Fibroblast of mammary gland (primary cell): ENCODE measurements at regions not wholly inside any gene's neighbourhood (a gene's known extent, or its start where the extent isn't known, plus 50 kb on each side); places are given as distances from the start of the nearest gene placed in this dataset.
"Not testable (repeated sequence)": the region's sequence is repeated elsewhere in the genome, so short reads cannot be mapped to it uniquely, and the experiment has no call there.

Experiments
- DNase-seq: peaks from one replicate; pipeline ENCODE4 v3.0.0-alpha.2; 2010; ENCODE audit warnings: low read depth
- H3K4me3 ChIP-seq: 2 replicates; pipeline ENCODE4 v1.5.1; 2011; ENCODE audit warnings: low read depth, mild to moderate bottlenecking, low read length, moderate library complexity; ENCODE audit not compliant: control insufficient read depth
- CTCF ChIP-seq: conservative IDR thresholded peaks from 2 replicates; pipeline ENCODE4 v1.5.1; 2011; ENCODE audit warnings: low read depth, low read length, inconsistent platforms; ENCODE audit not compliant: control insufficient read depth, insufficient read depth

GRCh38 chr20:48034751-48035150 lies 249.5 kb upstream of the SULF2 start:
- no peak for TF ChIP-seq CTCF
- no peak overlapping the region for H3K4me3 ChIP-seq
- DNase-seq = no peak

- not testable (repeated sequence) for H3K4me3 ChIP-seq, DNase-seq
Observed at GRCh38 chr20:48033005-48033404, 247.7 kb upstream of the SULF2 start.

GRCh38 chr20:48031122-48031521 lies 245.8 kb upstream of the SULF2 start:
- no peak for DNase-seq
- no peak for TF ChIP-seq CTCF
- H3K4me3 ChIP-seq = no peak overlapping the region

GRCh38 chr20:48026981-48027592 lies 241.8 kb upstream of the SULF2 start:
- no peak overlapping the region for H3K4me3 ChIP-seq
- TF ChIP-seq CTCF = no peak
- peak; percentile 44 for DNase-seq

- DNase-seq = peak; percentile 92
- H3K4me3 ChIP-seq = peak overlapping the region; percentile 34
- TF ChIP-seq CTCF = no peak
Observed at GRCh38 chr20:48025661-48026060, 240.4 kb upstream of the SULF2 start.

- no peak for TF ChIP-seq CTCF
- H3K4me3 ChIP-seq = peak overlapping the region; percentile 34
- DNase-seq = peak; percentile 97
Observed at GRCh38 chr20:48025051-48025515, 239.8 kb upstream of the SULF2 start.

GRCh38 chr20:48024539-48024938 lies 239.3 kb upstream of the SULF2 start:
- H3K4me3 ChIP-seq = no peak overlapping the region
- TF ChIP-seq CTCF = no peak
- DNase-seq = no peak

GRCh38 chr20:48020696-48021095 lies 235.4 kb upstream of the SULF2 start:
- not testable (repeated sequence) for DNase-seq, H3K4me3 ChIP-seq
